ENCODE measurements at regions not wholly inside any gene's neighbourhood (a gene's known extent, or its start where the extent isn't known, plus 50 kb on each side); places are given as distances from the start of the nearest gene placed in this dataset.

- TF ChIP-seq CTCF (IDR thresholded peaks at IDR 0.05 in 4 of 5, conservative IDR thresholded peaks at IDR 0.05 in 1 of 5): no peak
- TF ChIP-seq POLR2A (IDR thresholded peaks at IDR 0.05): no peak
Measured at GRCh38 chr14:44412858-44413569, 94.1 kb downstream of the FSCB start.

All from gastrocnemius medialis (tissue), 4 donors.